Epithelial cell of esophagus (primary cell): ENCODE measurements at regions not wholly inside any gene's neighbourhood (a gene's known extent, or its start where the extent isn't known, plus 50 kb on each side); places are given as distances from the start of the nearest gene placed in this dataset.

Experiments
- DNase-seq: peaks from one replicate; pipeline ENCODE4 v3.0.0; 2010; ENCODE audit warnings: low read depth
- H3K4me3 ChIP-seq: 2 replicates; pipeline ENCODE4 v1.5.1; 2011; ENCODE audit warnings: mild to moderate bottlenecking, low read length, control low read depth
- TF ChIP-seq, protein P1 (sequence below): IDR thresholded peaks from 2 replicates; pipeline ENCODE4 v1.5.1; 2011; ENCODE audit warnings: low read depth, mild to moderate bottlenecking, low read length, control low read depth, inconsistent platforms; ENCODE audit not compliant: insufficient read depth; ENCODE audit errors: missing control alignments

DNA sequence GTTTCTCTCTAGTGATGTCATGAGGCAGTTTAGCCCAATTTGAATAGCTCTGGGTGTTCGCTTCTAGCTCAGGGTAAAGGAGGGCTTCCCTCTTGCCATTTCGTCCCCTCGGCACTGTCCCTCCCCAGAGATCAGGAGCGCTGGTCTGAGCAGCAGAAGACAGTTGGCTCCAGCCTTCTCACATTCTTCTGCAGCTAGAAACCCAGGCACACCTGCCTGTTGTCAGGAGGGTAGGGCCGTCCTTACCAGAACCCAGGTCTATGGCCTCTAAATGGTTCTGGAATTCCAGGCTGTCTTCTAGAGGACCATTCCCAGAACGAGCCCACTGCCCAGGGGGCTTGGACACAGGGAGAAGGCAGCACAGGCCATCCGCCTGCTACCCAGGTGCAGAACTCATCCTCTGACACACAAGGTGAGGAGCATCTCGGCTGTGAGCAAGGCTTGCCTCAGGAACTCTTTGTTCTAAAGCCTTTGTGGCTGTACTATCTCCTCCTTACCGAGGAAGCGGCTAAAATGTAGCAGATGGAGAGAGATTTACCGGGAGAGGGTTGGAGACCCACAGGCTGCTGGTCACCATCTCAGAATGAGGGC is 255.6 kb upstream of the IRX2 start:
- H3K4me3 ChIP-seq = no peak overlapping the region
- no peak for DNase-seq
- TF ChIP-seq, protein P1, sequence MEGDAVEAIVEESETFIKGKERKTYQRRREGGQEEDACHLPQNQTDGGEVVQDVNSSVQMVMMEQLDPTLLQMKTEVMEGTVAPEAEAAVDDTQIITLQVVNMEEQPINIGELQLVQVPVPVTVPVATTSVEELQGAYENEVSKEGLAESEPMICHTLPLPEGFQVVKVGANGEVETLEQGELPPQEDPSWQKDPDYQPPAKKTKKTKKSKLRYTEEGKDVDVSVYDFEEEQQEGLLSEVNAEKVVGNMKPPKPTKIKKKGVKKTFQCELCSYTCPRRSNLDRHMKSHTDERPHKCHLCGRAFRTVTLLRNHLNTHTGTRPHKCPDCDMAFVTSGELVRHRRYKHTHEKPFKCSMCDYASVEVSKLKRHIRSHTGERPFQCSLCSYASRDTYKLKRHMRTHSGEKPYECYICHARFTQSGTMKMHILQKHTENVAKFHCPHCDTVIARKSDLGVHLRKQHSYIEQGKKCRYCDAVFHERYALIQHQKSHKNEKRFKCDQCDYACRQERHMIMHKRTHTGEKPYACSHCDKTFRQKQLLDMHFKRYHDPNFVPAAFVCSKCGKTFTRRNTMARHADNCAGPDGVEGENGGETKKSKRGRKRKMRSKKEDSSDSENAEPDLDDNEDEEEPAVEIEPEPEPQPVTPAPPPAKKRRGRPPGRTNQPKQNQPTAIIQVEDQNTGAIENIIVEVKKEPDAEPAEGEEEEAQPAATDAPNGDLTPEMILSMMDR = no peak

DNA sequence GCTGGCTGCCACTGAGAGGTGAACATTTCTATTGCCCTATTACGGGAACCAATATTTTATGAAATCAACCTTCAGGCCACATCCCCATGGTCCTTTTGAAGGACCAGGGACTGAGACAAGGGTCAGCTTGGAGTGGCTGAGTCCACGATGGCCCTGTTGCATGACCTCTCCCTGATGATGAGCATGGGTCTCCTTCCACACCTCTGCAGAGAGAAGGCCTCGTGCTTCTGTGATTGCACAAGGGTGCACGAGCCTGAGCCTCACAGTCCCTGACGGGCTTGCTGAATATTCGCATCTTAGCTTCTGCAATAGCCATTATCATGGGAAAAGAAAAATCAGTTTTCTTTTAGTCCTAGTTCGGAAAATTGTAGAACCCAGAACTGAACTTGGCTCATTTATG is 255.0 kb upstream of the IRX2 start:
- H3K4me3 ChIP-seq = no peak overlapping the region
- TF ChIP-seq, protein P1 = no peak
- no peak for DNase-seq

DNA sequence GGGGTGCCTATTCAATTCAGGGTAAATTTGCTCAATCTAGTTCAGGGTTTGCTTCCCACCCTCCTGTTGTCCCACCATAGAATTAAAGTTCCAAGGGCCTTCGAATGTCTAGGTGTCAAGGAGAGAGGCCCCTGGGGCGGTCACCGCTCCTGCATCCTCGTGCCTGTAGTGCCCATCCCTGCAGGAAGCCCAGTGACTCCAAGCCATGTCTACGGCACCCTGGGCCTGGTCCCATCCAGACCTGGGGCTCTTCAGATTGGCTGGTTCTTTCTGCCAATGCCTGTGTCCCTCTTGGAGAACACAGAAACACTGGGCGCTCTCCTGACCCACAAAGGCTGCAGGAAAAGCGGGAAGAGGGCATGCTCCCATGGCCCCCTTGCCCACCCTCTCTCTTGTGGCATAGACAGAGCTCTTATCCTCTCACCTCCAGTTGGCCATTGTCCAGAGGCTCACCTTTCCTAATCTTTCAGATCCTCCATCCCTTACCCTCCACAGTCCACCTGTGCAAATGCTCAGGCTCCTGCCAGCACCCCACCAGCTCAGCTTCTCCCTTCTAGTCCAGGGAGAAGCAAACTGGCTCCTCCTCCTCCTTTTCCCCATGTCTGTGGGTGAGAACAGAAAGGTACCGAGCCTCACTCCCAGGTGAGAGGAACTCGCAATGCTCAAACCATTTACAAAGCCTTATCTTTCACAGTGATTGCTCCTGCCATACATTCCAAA is 253.0 kb upstream of the IRX2 start:
- DNase-seq = no peak
- H3K4me3 ChIP-seq = no peak overlapping the region
- TF ChIP-seq, protein P1 = no peak

DNA sequence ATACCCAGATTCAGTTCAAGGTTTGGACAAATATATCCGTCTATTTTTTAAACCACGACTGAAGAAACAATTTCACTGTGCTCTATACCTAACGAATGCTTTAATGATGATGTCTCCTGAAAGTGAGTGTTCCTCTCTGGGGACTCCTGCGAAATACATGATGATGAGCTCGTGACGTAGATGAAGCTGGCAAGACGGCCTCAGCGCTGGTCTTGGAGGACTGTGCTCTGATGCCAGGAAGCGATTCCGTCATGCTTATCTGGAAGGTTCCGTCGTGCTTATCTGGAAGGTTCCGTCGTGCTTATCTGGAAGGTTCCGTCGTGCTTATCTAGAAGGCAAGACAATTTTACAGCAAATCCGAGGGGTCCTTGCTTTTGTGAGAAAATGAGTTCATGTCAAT is 250.8 kb upstream of the IRX2 start:
- TF ChIP-seq, protein P1 = no peak
- H3K4me3 ChIP-seq = no peak overlapping the region
- DNase-seq = no peak

DNA sequence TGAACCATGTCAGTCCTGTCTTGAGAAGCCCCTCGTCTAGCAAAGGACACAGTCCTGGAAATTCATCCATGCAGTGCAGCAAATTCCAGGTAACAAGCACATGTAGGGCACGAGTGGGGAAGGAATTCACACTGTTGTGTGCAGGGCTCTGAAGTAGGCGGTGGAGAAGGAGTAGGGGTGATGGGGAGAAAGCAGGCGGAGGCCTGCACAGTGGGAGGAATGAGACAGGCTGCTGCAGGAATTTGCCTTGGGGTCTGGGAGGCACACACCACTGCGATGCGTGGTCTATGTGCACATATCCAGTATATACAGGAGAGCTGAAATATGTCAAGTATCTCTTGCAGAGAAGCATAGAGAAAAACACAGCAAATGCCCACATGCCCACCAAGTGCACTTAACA is 249.2 kb upstream of the IRX2 start:
- no peak overlapping the region for H3K4me3 ChIP-seq
- DNase-seq = no peak
- TF ChIP-seq, protein P1 = no peak

DNA sequence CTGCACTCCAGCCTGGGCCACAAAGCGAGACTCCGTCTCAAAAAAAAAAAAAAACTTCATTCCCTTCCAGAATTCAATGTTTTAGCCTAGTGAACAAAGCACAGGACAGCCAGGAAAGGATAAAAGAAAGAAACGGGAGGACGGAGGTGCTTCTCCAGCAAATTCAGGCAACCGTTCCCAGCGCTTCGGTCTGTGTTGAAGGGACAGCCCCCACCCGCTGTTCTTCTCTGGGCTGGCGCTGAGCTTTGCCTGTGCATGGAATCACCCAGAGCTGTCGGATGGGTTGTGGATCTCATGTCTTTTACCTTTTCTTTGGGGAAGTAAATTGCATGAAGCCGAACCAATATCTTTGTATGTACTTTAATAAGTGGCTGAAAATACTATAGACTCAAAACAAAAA is 248.4 kb upstream of the IRX2 start:
- no peak overlapping the region for H3K4me3 ChIP-seq
- DNase-seq = no peak
- TF ChIP-seq, protein P1 = no peak

DNA sequence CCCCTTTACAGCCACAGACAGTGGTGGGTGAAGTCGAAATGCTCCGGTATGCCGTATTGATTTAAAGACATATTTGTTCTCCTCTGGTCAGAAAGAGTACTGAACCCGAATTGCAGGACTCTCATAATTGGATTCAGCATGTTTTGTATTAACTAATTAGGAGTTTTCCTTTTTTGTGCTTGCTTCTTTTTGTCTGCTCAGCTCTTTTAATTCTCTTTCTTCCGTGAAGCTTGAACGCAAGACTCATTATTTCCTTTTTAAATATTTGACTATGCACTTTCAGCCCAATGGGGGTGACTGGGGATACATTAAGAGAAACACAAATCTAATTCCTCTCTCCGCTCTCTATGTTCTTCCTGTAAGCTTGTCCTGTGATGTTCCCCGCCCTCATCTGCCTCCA is 246.6 kb upstream of the IRX2 start:
- DNase-seq = no peak
- H3K4me3 ChIP-seq = no peak overlapping the region
- TF ChIP-seq, protein P1 = no peak
